ENCODE measurements at regions not wholly inside any gene's neighbourhood (a gene's known extent, or its start where the extent isn't known, plus 50 kb on each side); places are given as distances from the start of the nearest gene placed in this dataset.

DNA sequence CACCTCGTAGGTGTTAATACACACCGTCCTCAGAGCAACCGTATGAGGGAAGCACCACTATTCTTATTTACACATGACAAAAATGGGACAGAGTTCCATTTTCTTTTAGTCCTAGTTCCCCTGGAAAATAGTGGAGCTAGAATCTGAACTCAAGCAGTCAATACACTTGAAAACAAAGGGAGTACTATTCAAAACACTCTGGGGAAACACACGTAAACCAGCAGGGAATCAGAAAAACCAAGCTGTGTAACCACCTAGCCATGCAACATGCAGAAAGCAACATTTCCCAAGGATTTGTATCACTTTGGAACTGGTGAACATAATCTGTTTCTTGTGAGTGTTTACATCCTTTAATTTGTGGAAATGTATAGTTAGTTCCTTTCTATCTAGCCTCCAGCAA lies 208.2 kb downstream of the UBE2E3 start:
- TF ChIP-seq POLR2A (IDR thresholded peaks at IDR 0.05; ENCODE audit: borderline replicate concordance, extremely low read depth, insufficient read depth, insufficient read length) (no peak), SIN3A (IDR thresholded peaks at IDR 0.05; ENCODE audit: low read depth) (no peak), EGR1 (IDR thresholded peaks at IDR 0.05; ENCODE audit: low read depth) (no peak), CEBPB (IDR thresholded peaks at IDR 0.05; ENCODE audit: low read depth) (no peak), EZH2 (IDR thresholded peaks at IDR 0.05) (no peak), ZFX (IDR thresholded peaks at IDR 0.05) (no peak), POLR2AphosphoS5 (IDR thresholded peaks at IDR 0.05; ENCODE audit: low read depth, low read length) (no peak), YY1 (IDR thresholded peaks at IDR 0.05; ENCODE audit: extremely low read depth, insufficient replicate concordance, low read depth, low read length) (no peak), FOSL1 (IDR thresholded peaks at IDR 0.05; ENCODE audit: low read depth) (no peak), RAD21 (IDR thresholded peaks at IDR 0.05; ENCODE audit: low read depth) (no peak)
- TF ChIP-seq, protein P1, sequence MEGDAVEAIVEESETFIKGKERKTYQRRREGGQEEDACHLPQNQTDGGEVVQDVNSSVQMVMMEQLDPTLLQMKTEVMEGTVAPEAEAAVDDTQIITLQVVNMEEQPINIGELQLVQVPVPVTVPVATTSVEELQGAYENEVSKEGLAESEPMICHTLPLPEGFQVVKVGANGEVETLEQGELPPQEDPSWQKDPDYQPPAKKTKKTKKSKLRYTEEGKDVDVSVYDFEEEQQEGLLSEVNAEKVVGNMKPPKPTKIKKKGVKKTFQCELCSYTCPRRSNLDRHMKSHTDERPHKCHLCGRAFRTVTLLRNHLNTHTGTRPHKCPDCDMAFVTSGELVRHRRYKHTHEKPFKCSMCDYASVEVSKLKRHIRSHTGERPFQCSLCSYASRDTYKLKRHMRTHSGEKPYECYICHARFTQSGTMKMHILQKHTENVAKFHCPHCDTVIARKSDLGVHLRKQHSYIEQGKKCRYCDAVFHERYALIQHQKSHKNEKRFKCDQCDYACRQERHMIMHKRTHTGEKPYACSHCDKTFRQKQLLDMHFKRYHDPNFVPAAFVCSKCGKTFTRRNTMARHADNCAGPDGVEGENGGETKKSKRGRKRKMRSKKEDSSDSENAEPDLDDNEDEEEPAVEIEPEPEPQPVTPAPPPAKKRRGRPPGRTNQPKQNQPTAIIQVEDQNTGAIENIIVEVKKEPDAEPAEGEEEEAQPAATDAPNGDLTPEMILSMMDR (IDR thresholded peaks at IDR 0.05 in 2 of 3, conservative IDR thresholded peaks at IDR 0.05 in 1 of 3; ENCODE audit: borderline replicate concordance in 1 of 3, insufficient read depth in 1 of 3, low read depth in 2 of 3, low read length in 2 of 3): no peak

Data from HCT116 (cell line).